GM23338 (cell line): ENCODE measurements at regions not wholly inside any gene's neighbourhood (a gene's known extent, or its start where the extent isn't known, plus 50 kb on each side); places are given as distances from the start of the nearest gene placed in this dataset.

Experiments
- ATAC-seq: fragments of 200-7000 bp; cut with Tn5 transposase; 3 replicates; pipeline ENCODE4 v1.9.1; 2020
- DNase-seq: peaks from one replicate; pipeline ENCODE4 v3.0.0-alpha.2; 2015; ENCODE audit warnings: low spot score
- H2AFZ ChIP-seq: fragments of 200-600 bp; sonication (generic); 2 replicates; pipeline ENCODE4 v1.8.0; 2016; ENCODE audit warnings: antibody characterized with exemption, mild to moderate bottlenecking, moderate library complexity
- H3F3A ChIP-seq: fragments of 200-600 bp; sonication (generic); replicated peaks from 2 replicates; pipeline ENCODE4 v1.8.0; 2017; ENCODE audit warnings: antibody characterized with exemption, mixed run types, low read depth
- H3K27ac ChIP-seq: fragments of 200-600 bp; sonication (generic); 2 replicates; pipeline ENCODE4 v1.6.1; 2016; ENCODE audit warnings: low read depth
- H3K27me3 ChIP-seq: fragments of 200-600 bp; sonication (generic); 2 replicates; pipeline ENCODE4 v1.8.0; 2016; ENCODE audit warnings: mild to moderate bottlenecking, mixed run types, moderate library complexity; ENCODE audit not compliant: insufficient read depth
- H3K36me3 ChIP-seq: fragments of 200-600 bp; sonication (generic); 2 replicates; pipeline ENCODE4 v1.8.0; 2016; ENCODE audit warnings: mild to moderate bottlenecking; ENCODE audit not compliant: insufficient read depth
- H3K4me1 ChIP-seq: fragments of 200-600 bp; sonication (generic); 2 replicates; pipeline ENCODE4 v1.8.0; 2016; ENCODE audit warnings: mild to moderate bottlenecking, moderate library complexity; ENCODE audit not compliant: insufficient read depth
- H3K4me2 ChIP-seq: fragments of 200-600 bp; sonication (generic); 2 replicates; pipeline ENCODE4 v1.7.1; 2017; ENCODE audit warnings: mixed run types
- H3K4me3 ChIP-seq: fragments of 200-600 bp; sonication (generic); 2 replicates; pipeline ENCODE4 v1.6.1; 2016; ENCODE audit warnings: mixed run types
- H3K79me2 ChIP-seq: fragments of 200-600 bp; sonication (generic); replicated peaks from 2 replicates; pipeline ENCODE4 v1.8.0; 2017; ENCODE audit warnings: mild to moderate bottlenecking; ENCODE audit not compliant: insufficient read depth
- H3K9me2 ChIP-seq: fragments of 200-600 bp; sonication (generic); 2 replicates; pipeline ENCODE4 v1.8.0; 2017; ENCODE audit not compliant: insufficient read depth
- H4K20me1 ChIP-seq: fragments of 200-600 bp; sonication (generic); replicated peaks from 2 replicates; pipeline ENCODE4 v1.8.0; 2017; ENCODE audit warnings: mild to moderate bottlenecking; ENCODE audit not compliant: insufficient read depth
- H3K27ac Mint-ChIP-seq: 2 replicates; pipeline ENCODE4 v1.8.0; 2020; ENCODE audit warnings: inconsistent platforms, mild to moderate bottlenecking, moderate library complexity, mixed read lengths
- H3K27me3 Mint-ChIP-seq: 3 replicates; pipeline ENCODE4 v1.8.0; 2022; ENCODE audit warnings: low read depth, mild to moderate bottlenecking, moderate library complexity, mixed read lengths, inconsistent platforms; ENCODE audit not compliant: insufficient read depth, poor library complexity
- H3K36me3 Mint-ChIP-seq: 3 replicates; pipeline ENCODE4 v1.8.0; 2021; ENCODE audit warnings: low read depth, mild to moderate bottlenecking, inconsistent platforms, moderate library complexity, mixed read lengths
- H3K4me1 Mint-ChIP-seq: 3 replicates; pipeline ENCODE4 v1.8.0; 2020; ENCODE audit warnings: mild to moderate bottlenecking, inconsistent platforms, mixed read lengths
- H3K4me3 Mint-ChIP-seq: 3 replicates; pipeline ENCODE4 v1.8.0; 2021; ENCODE audit warnings: moderate library complexity, mild to moderate bottlenecking, inconsistent platforms, mixed read lengths
- H3K9me3 Mint-ChIP-seq: 3 replicates; pipeline ENCODE4 v1.8.0; 2020; ENCODE audit warnings: moderate library complexity, mild to moderate bottlenecking, inconsistent platforms, mixed read lengths
- ETS1 ChIP-seq: IDR thresholded peaks from 2 replicates; pipeline ENCODE4 v1.6.1; 2016; ENCODE audit warnings: antibody characterized with exemption
- EZH2 ChIP-seq: fragments of 200-600 bp; sonication (generic); IDR thresholded peaks from one replicate; pipeline ENCODE4 v1.8.0; 2017; ENCODE audit warnings: antibody characterized with exemption, mild to moderate bottlenecking, low read depth; ENCODE audit not compliant: unreplicated experiment
- NANOG ChIP-seq: IDR thresholded peaks from 2 replicates; pipeline ENCODE4 v1.6.1; 2016; ENCODE audit warnings: antibody characterized with exemption, borderline replicate concordance
- POLR2AphosphoS5 ChIP-seq: IDR thresholded peaks from 2 replicates; pipeline ENCODE4 v1.6.1; 2016; ENCODE audit warnings: antibody characterized with exemption, low read depth
- ZNF331 ChIP-seq: fragments of 250-450 bp; sonication (Bioruptor Pico); IDR thresholded peaks from 2 replicates; pipeline ENCODE4 v1.5.0; 2020; ENCODE audit warnings: low read depth, mild to moderate bottlenecking, moderate library complexity
- ZNF462 ChIP-seq: fragments of 250-450 bp; sonication (Bioruptor Pico); IDR thresholded peaks from 2 replicates; pipeline ENCODE4 v1.5.0; 2020; ENCODE audit warnings: mild to moderate bottlenecking, moderate library complexity

GRCh38 chr6:53718597-53719460 is 53.3 kb upstream of the KLHL31 start (continued):
- no peak for TF ChIP-seq ZNF462 (CRISPR knock-in tag)
- TF ChIP-seq ZNF331 (CRISPR knock-in tag), result no peak
- no peak for TF ChIP-seq NANOG

GRCh38 chr6:53717566-53717965 is 52.0 kb upstream of the KLHL31 start:
- H3K4me2 ChIP-seq, result no peak overlapping the region
- no peak overlapping the region for H3K27ac ChIP-seq
- no peaks in the 10 kb centered on the region for H3F3A ChIP-seq
- H3K79me2 ChIP-seq, result no peaks in the 10 kb centered on the region
- no peak overlapping the region for H2AFZ ChIP-seq
- peaks cover 2% of the 10 kb centered on the region for H3K27me3 Mint-ChIP-seq
- no peaks in the 10 kb centered on the region for H3K4me1 ChIP-seq
- ATAC-seq (no peak), DNase-seq (no peak)
- H3K27me3 ChIP-seq, result no peaks in the 10 kb centered on the region
- no peaks in the 10 kb centered on the region for H3K36me3 ChIP-seq
- H3K9me2 ChIP-seq, result 0 out of 2 replicates have a peak, but pooled peaks cover 5% of the 10 kb centered on the region
- H3K36me3 Mint-ChIP-seq, result no peaks in the 10 kb centered on the region
- no peak overlapping the region for H3K4me3 Mint-ChIP-seq
- peaks cover 7% of the 10 kb centered on the region; the same call in 1 of the 3 replicates for H3K4me1 Mint-ChIP-seq
- H3K4me3 ChIP-seq, result no peak overlapping the region
- no peaks in the 10 kb centered on the region; the same call in 2 of the 3 replicates for H3K9me3 Mint-ChIP-seq
- no peak overlapping the region for H3K27ac Mint-ChIP-seq
- H4K20me1 ChIP-seq, result no peaks in the 10 kb centered on the region
- no peak for TF ChIP-seq ZNF462 (CRISPR knock-in tag)
- TF ChIP-seq POLR2AphosphoS5, result no peak
- no peak for TF ChIP-seq ZNF331 (CRISPR knock-in tag)
- TF ChIP-seq ETS1, result no peak
- no peak for TF ChIP-seq EZH2
